Middle frontal gyrus (tissue), 1 donor: ENCODE measurements at regions not wholly inside any gene's neighbourhood (a gene's known extent, or its start where the extent isn't known, plus 50 kb on each side); places are given as distances from the start of the nearest gene placed in this dataset.
"Not testable (repeated sequence)": the region's sequence is repeated elsewhere in the genome, so short reads cannot be mapped to it uniquely, and the experiment has no call there.

Experiments
- DNase-seq: peaks from one replicate; pipeline ENCODE4 v3.0.0-alpha.2; 2015; ENCODE audit warnings: low spot score; ENCODE audit errors: extremely low spot score

GRCh38 chr22:46026899-46027210 lies 49.9 kb upstream of the WNT7B start:
- DNase-seq = no peak

GRCh38 chr22:46027211-46028105 lies 50.5 kb upstream of the WNT7B start:
- DNase-seq = peak; percentile 67

GRCh38 chr22:46028106-46028991 lies 51.4 kb upstream of the WNT7B start:
- DNase-seq = no peak

GRCh38 chr22:46029036-46029435 lies 52.1 kb upstream of the WNT7B start:
- DNase-seq = no peak

- DNase-seq = no peak
Measured at GRCh38 chr22:46029574-46030200, 52.7 kb upstream of the WNT7B start.

GRCh38 chr22:46030231-46030880 lies 53.4 kb upstream of the WNT7B start:
- no peak for DNase-seq

- DNase-seq = no peak
Measured at GRCh38 chr22:46031066-46031465, 54.1 kb upstream of the WNT7B start.

GRCh38 chr22:46031557-46031956 lies 54.6 kb upstream of the WNT7B start:
- DNase-seq = no peak

- DNase-seq = no peak
Measured at GRCh38 chr22:46031965-46032851, 55.2 kb upstream of the WNT7B start.

GRCh38 chr22:46033256-46034200 lies 56.6 kb upstream of the WNT7B start:
- DNase-seq = no peak

GRCh38 chr22:46034480-46034879 lies 57.5 kb upstream of the WNT7B start:
- DNase-seq = not testable (repeated sequence)

GRCh38 chr22:46035380-46035741 lies 58.4 kb upstream of the WNT7B start:
- no peak for DNase-seq

- DNase-seq = peak; percentile 97
Measured at GRCh38 chr22:46035742-46036557, 59.0 kb upstream of the WNT7B start.

GRCh38 chr22:46036558-46037408 lies 59.8 kb upstream of the WNT7B start:
- no peak for DNase-seq

- DNase-seq = no peak
Measured at GRCh38 chr22:46038174-46038487, 61.2 kb upstream of the WNT7B start.

GRCh38 chr22:46038516-46039430 lies 61.8 kb upstream of the WNT7B start:
- DNase-seq = no peak

GRCh38 chr22:46039535-46039934 lies 62.6 kb upstream of the WNT7B start:
- no peak for DNase-seq
